ENCODE measurements at regions not wholly inside any gene's neighbourhood (a gene's known extent, or its start where the extent isn't known, plus 50 kb on each side); places are given as distances from the start of the nearest gene placed in this dataset.
A peak's percentile ranks its signal among the peaks of the same experiment; 100 is the strongest.

GRCh38 chr3:165643425-165643824 lies 193.8 kb downstream of the BCHE start:
- peak overlapping the region in 3 of 5 donors; percentile 26 to 66 (median 34) for H3K27ac ChIP-seq
- intact Hi-C loops (cut with DNase I; ENCODE audit: low total_unique reads) = no loop called here

GRCh38 chr3:165642761-165643420 lies 194.3 kb downstream of the BCHE start:
- Histone ChIP-seq H3K36me3 (no peaks in the 10 kb centered on the region), H3K4me3 (no peak overlapping the region), H3K9me3 (peaks cover 0 to 9% (median 0%) of the 10 kb centered on the region in 4 donors), H3K4me1 (peaks cover 0 to 13% (median 0%) of the 10 kb centered on the region in 4 donors), H3K27ac (peak overlapping the region in 3 of 5 donors; percentile 26 to 66 (median 34)), H3K27me3 (no peaks in the 10 kb centered on the region)
- no peak for TF ChIP-seq CTCF (IDR thresholded peaks at IDR 0.05)
- TF ChIP-seq EP300 (IDR thresholded peaks at IDR 0.05) = no peak
- TF ChIP-seq POLR2A (IDR thresholded peaks at IDR 0.05) = no peak
- peak in 1 of 3 donors; percentile 34 for TF ChIP-seq POLR2AphosphoS5 (IDR thresholded peaks at IDR 0.05)
- 30 to 62% (median 46%) methylated on average over 4 of the region's 4 CpGs for WGBS, 5 donors
- intact Hi-C loops (cut with DNase I; ENCODE audit: low total_unique reads) = no loop called here
- DNase-seq = peak in 1 of 2 donors; percentile 90

More at GRCh38 chr3:165643425-165643824, 193.8 kb downstream of the BCHE start:
- no peak for TF ChIP-seq CTCF (IDR thresholded peaks at IDR 0.05)
- no peak for TF ChIP-seq POLR2AphosphoS5 (IDR thresholded peaks at IDR 0.05)
- no peak for TF ChIP-seq EP300 (IDR thresholded peaks at IDR 0.05)
- TF ChIP-seq POLR2A (IDR thresholded peaks at IDR 0.05) = no peak
- H3K4me1 ChIP-seq = peaks cover 0 to 13% (median 0%) of the 10 kb centered on the region in 4 donors
- 36 to 91% (median 64%) methylated on average over 2 of the region's 2 CpGs for WGBS, 5 donors
- no peak overlapping the region for H3K4me3 ChIP-seq
- no peaks in the 10 kb centered on the region for H3K27me3 ChIP-seq
- no peaks in the 10 kb centered on the region for H3K36me3 ChIP-seq
- H3K9me3 ChIP-seq = peaks cover 0 to 9% (median under 1%) of the 10 kb centered on the region in 4 donors
- peak in 1 of 2 donors; percentile 24 for DNase-seq

GRCh38 chr3:165641569-165642310 lies 195.5 kb downstream of the BCHE start:
- TF ChIP-seq EP300 (IDR thresholded peaks at IDR 0.05) (no peak), POLR2AphosphoS5 (IDR thresholded peaks at IDR 0.05) (no peak), CTCF (IDR thresholded peaks at IDR 0.05) (no peak), POLR2A (IDR thresholded peaks at IDR 0.05) (no peak)
- Histone ChIP-seq H3K27ac (no peak overlapping the region), H3K36me3 (no peaks in the 10 kb centered on the region), H3K4me3 (no peak overlapping the region), H3K27me3 (no peaks in the 10 kb centered on the region), H3K9me3 (peaks cover 0 to 9% (median 0%) of the 10 kb centered on the region in 4 donors), H3K4me1 (peaks cover 0 to 13% (median 0%) of the 10 kb centered on the region in 4 donors)
- DNase-seq = no peak
- intact Hi-C loops (cut with DNase I; ENCODE audit: low total_unique reads) = no loop called here
- 58 to 70% (median 63%) methylated on average over 5 of the region's 5 CpGs for WGBS, 5 donors

- intact Hi-C loops (cut with DNase I; ENCODE audit: low total_unique reads) = no loop called here
- Histone ChIP-seq H3K9me3 (peaks cover 0 to 9% (median 0%) of the 10 kb centered on the region in 4 donors), H3K4me1 (peaks cover 0 to 13% (median 0%) of the 10 kb centered on the region in 4 donors), H3K27ac (no peak overlapping the region), H3K4me3 (no peak overlapping the region), H3K36me3 (no peaks in the 10 kb centered on the region), H3K27me3 (no peaks in the 10 kb centered on the region)
- peak in 1 of 2 donors; percentile 18 for DNase-seq
- no peak for TF ChIP-seq EP300 (IDR thresholded peaks at IDR 0.05)
- TF ChIP-seq POLR2AphosphoS5 (IDR thresholded peaks at IDR 0.05) = no peak
- no peak for TF ChIP-seq CTCF (IDR thresholded peaks at IDR 0.05)
- TF ChIP-seq POLR2A (IDR thresholded peaks at IDR 0.05) = no peak
- WGBS, 5 donors = 46 to 79% (median 58%) methylated on average over 1 of the region's 1 CpG
These were observed 196.3 kb downstream of the BCHE start for GRCh38 chr3:165640970-165641369.

All from stomach (tissue), 8 donors.